HCT116 (cell line): ENCODE measurements at regions not wholly inside any gene's neighbourhood (a gene's known extent, or its start where the extent isn't known, plus 50 kb on each side); places are given as distances from the start of the nearest gene placed in this dataset.

Source experiments
- ATAC-seq: fragments of 200-7000 bp; cut with Tn5 transposase; 2 replicates; pipeline ENCODE4 v1.9.1; 2020; ENCODE audit warnings: mild to moderate bottlenecking, moderate library complexity
- BruUV-seq: library from RNA; stranded (reverse); fragments of 400-500 nt; replicated peaks from 2 replicates; lab custom pipeline; 2021; lab: Mats Ljungman, UMichigan
- CTCF ChIA-PET: fragments of 300-600 bp; sonication (Branson Sonifier 250); formaldehyde crosslinking; loops from one replicate; lab custom pipeline; 2021; ENCODE audit warnings: antibody characterized with exemption; lab: Charles Lee
- POLR2A ChIA-PET: fragments of 300-600, 350-600 bp; sonication (Branson Sonifier 250); formaldehyde crosslinking; loops from one replicate; lab custom pipeline; 2021; ENCODE audit warnings: antibody characterized with exemption; lab: Charles Lee
- RAD21 ChIA-PET, 2 experiments: fragments of 300-600 bp; sonication (Branson Sonifier 250); formaldehyde crosslinking; loops; one replicate each; lab custom pipeline; 2023; ENCODE audit warnings: low total read pairs in 2 of 2; ENCODE audit not compliant: uncharacterized antibody in 2 of 2, unreplicated experiment in 2 of 2, low non-redundant PET in 1 of 2; lab: Charles Lee
- DNase-seq: peaks from one replicate; pipeline ENCODE4 v3.0.0-alpha.2; 2010; ENCODE audit warnings: low read depth, low spot score
- H2AFZ ChIP-seq: fragments of 200-600 bp; shearing (Covaris generic), sonication (generic); 2 replicates; pipeline ENCODE4 v1.6.1; 2017; ENCODE audit warnings: low read depth, mixed run types, mixed read lengths, antibody characterized with exemption, low read length; ENCODE audit not compliant: poor library complexity, severe bottlenecking
- H3K27ac ChIP-seq: 2 replicates; pipeline ENCODE4 v1.5.1; 2012; ENCODE audit warnings: low read depth, low read length
- H3K27me3 ChIP-seq: fragments of 200-600 bp; sonication (generic); 2 replicates; pipeline ENCODE4 v1.6.1; 2016; ENCODE audit warnings: mixed run types, low read length, mixed read lengths; ENCODE audit not compliant: insufficient read depth
- H3K36me3 ChIP-seq, 2 experiments: fragments of 200-500 bp in 1 of 2; fragments of 200-600 bp in 1 of 2; sonication (Bioruptor generic) in 1 of 2; sonication (generic) in 1 of 2; 2 replicates each; pipeline versions ENCODE4 v1.5.1 to v1.6.1; 2014 to 2016; ENCODE audit warnings: low read length in 2 of 2, inconsistent platforms in 1 of 2, mixed read lengths in 1 of 2, mixed run types in 1 of 2; ENCODE audit not compliant: insufficient read depth in 2 of 2, control insufficient read depth in 1 of 2
- H3K4me1 ChIP-seq, 2 experiments: fragments of 200-600 bp in 1 of 2; sonication (generic) in 1 of 2; 2 replicates each; pipeline versions ENCODE4 v1.5.1 to v1.6.1; 2012 to 2017; ENCODE audit warnings: low read length in 2 of 2, inconsistent platforms in 1 of 2, mild to moderate bottlenecking in 1 of 2, mixed read lengths in 1 of 2, mixed run types in 1 of 2, moderate library complexity in 1 of 2; ENCODE audit not compliant: insufficient read depth in 2 of 2, control insufficient read depth in 1 of 2
- H3K4me2 ChIP-seq: fragments of 200-600 bp; sonication (generic); 2 replicates; pipeline ENCODE4 v1.6.1; 2017; ENCODE audit warnings: mixed run types, low read length, mixed read lengths
- H3K4me3 ChIP-seq, 2 experiments: fragments of 200-600 bp in 1 of 2; sonication (generic) in 1 of 2; replicated peaks in 1 of 2; 2 replicates each; pipeline ENCODE4 v1.5.1; 2011 to 2016; ENCODE audit warnings: low read length in 2 of 2, control low read depth in 1 of 2, low read depth in 1 of 2, mild to moderate bottlenecking in 1 of 2, mixed read lengths in 1 of 2, mixed run types in 1 of 2
- H3K79me2 ChIP-seq: fragments of 200-600 bp; sonication (generic); 2 replicates; pipeline ENCODE4 v1.6.1; 2017; ENCODE audit warnings: mild to moderate bottlenecking, mixed run types, low read length, moderate library complexity, mixed read lengths; ENCODE audit not compliant: insufficient read depth
- H3K9ac ChIP-seq: fragments of 200-600 bp; sonication (generic); 2 replicates; pipeline ENCODE4 v1.6.1; 2016; ENCODE audit warnings: low read length, mixed read lengths
- H3K9me2 ChIP-seq: fragments of 200-600 bp; sonication (generic), shearing (Covaris generic); 2 replicates; pipeline ENCODE4 v1.6.1; 2017; ENCODE audit warnings: mixed run types, mild to moderate bottlenecking, moderate library complexity; ENCODE audit not compliant: insufficient read depth
- H3K9me3 ChIP-seq, 2 experiments: fragments of 200-500 bp in 1 of 2; fragments of 200-600 bp in 1 of 2; sonication (Bioruptor generic) in 1 of 2; sonication (generic) in 1 of 2; 2 replicates each; pipeline ENCODE4 v1.6.1; 2014 to 2017; ENCODE audit warnings: low read length in 2 of 2, mixed read lengths in 2 of 2, inconsistent platforms in 1 of 2, low read depth in 1 of 2, mild to moderate bottlenecking in 1 of 2, mixed run types in 1 of 2, moderate library complexity in 1 of 2; ENCODE audit not compliant: control insufficient read depth in 1 of 2, insufficient read depth in 1 of 2
- H4K20me1 ChIP-seq: fragments of 200-600 bp; sonication (generic), shearing (Covaris generic); 2 replicates; pipeline ENCODE4 v1.6.1; 2017; ENCODE audit warnings: mixed run types, mild to moderate bottlenecking, moderate library complexity; ENCODE audit not compliant: insufficient read depth
- ELF1 ChIP-seq: IDR thresholded peaks from 2 replicates; pipeline ENCODE4 v1.6.1; 2012; ENCODE audit warnings: low read depth, borderline replicate concordance
- POLR2AphosphoS5 ChIP-seq: IDR thresholded peaks from 2 replicates; pipeline ENCODE4 v1.6.1; 2011; ENCODE audit warnings: mild to moderate bottlenecking, low read depth, low read length, moderate library complexity
- ZNF274 ChIP-seq: fragments of 200-500 bp; sonication (Bioruptor generic); IDR thresholded peaks from 2 replicates; pipeline ENCODE4 v1.6.1; 2014; ENCODE audit warnings: mild to moderate bottlenecking, low read depth, low read length, inconsistent platforms
- intact Hi-C: fragments of 100-400 bp; cut with micrococcal nuclease; formaldehyde crosslinking; loops from 2 replicates; pipeline ENCODE4 v1.10.0; 2022
- TF ChIP-seq, protein P1 (sequence below): IDR thresholded peaks from 2 replicates; pipeline ENCODE4 v1.6.1; 2012

DNA sequence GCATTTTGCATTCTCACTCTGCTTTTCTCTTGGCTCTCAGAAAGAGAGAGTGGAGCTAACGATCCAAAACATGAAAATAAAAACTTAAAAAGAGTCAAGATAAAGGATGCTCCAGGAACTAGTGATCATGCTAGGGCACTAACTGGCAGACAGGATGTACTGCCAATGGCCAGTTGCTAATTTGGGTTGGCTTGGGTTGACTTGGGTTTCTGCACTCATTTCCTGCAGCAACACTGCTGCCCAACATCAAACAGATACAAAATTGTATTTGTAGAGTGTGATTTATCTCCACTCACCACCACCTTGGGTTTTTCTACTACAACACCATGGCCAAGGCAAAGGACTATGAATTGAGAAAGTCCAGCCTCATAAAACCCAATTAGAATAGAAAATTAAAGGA, 662.3 kb upstream of the PTBP2 start:
- BruUV-seq: no TSS peak
- TF ChIP-seq ZNF274 (no peak), ELF1 (no peak)
- TF ChIP-seq, protein P1, sequence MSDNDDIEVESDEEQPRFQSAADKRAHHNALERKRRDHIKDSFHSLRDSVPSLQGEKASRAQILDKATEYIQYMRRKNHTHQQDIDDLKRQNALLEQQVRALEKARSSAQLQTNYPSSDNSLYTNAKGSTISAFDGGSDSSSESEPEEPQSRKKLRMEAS: no peak

DNA sequence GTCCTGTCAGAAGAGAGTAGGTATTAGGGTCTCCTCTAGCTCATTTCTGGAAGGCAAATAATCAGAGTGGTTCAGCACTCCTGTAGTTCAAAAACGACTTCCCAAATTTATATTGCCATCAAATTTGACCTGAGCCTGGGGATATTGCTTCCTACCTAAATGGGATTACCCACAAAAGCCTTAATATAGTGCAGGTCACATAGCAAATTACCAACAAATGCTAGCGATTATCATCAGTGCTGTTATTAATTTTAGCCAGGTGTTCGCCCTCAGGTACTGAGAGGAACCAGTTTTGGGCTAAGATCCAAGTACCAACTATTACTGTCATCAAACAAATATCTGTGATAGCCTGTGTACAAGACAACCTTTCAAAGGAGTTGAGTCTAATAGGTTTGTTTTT, 661.8 kb upstream of the PTBP2 start:
- H3K79me2 ChIP-seq: no peaks in the 10 kb centered on the region
- ChIA-PET POLR2A (no interaction called here), CTCF (no interaction called here), RAD21 (no interaction called here)
- H3K9ac ChIP-seq: no peak overlapping the region
- no peak overlapping the region for H3K4me2 ChIP-seq
- H3K36me3 ChIP-seq: no peaks in the 10 kb centered on the region
- H3K27ac ChIP-seq: no peak overlapping the region
- TF ChIP-seq POLR2AphosphoS5: no peak
- no peaks in the 10 kb centered on the region for H3K9me2 ChIP-seq
- H3K4me3 ChIP-seq: no peak overlapping the region
- intact Hi-C loops: no loop called here
- no peak for DNase-seq
- no peaks in the 10 kb centered on the region for H3K4me1 ChIP-seq
- no peaks in the 10 kb centered on the region for H3K9me3 ChIP-seq
- no peaks in the 10 kb centered on the region for H3K27me3 ChIP-seq
- no peak for ATAC-seq
- H2AFZ ChIP-seq: no peak overlapping the region
- no peaks in the 10 kb centered on the region for H4K20me1 ChIP-seq
- BruUV-seq: no TSS peak

More for the DNA sequence above, 662.3 kb upstream of the PTBP2 start:
- Histone ChIP-seq H2AFZ (no peak overlapping the region), H3K27me3 (no peaks in the 10 kb centered on the region), H3K4me2 (no peak overlapping the region), H4K20me1 (no peaks in the 10 kb centered on the region), H3K79me2 (no peaks in the 10 kb centered on the region), H3K9me3 (no peaks in the 10 kb centered on the region), H3K4me3 (no peak overlapping the region), H3K36me3 (no peaks in the 10 kb centered on the region), H3K4me1 (no peaks in the 10 kb centered on the region), H3K27ac (no peak overlapping the region), H3K9me2 (no peaks in the 10 kb centered on the region), H3K9ac (no peak overlapping the region)
- intact Hi-C loops: no loop called here
- ChIA-PET RAD21 (no interaction called here), POLR2A (no interaction called here), CTCF (no interaction called here)
- DNase-seq (no peak), ATAC-seq (no peak)
